MCF 10A (cell line): ENCODE measurements at regions not wholly inside any gene's neighbourhood (a gene's known extent, or its start where the extent isn't known, plus 50 kb on each side); places are given as distances from the start of the nearest gene placed in this dataset.

Experiments
- BruUV-seq: library from RNA; stranded (reverse); fragments of 400-500 nt; replicated peaks from 2 replicates; lab custom pipeline; 2021; lab: Mats Ljungman, UMichigan
- CTCF ChIA-PET: fragments of 300-600 bp; sonication (Branson Sonifier 250); formaldehyde crosslinking; extraction: SDS; loops from one replicate; lab custom pipeline; 2021; ENCODE audit warnings: antibody characterized with exemption, inconsistent platforms; lab: Yijun Ruan, JAX
- POLR2A ChIA-PET: fragments of 300-600, 350-650 bp; sonication (Branson Sonifier 250); formaldehyde crosslinking; extraction: SDS; loops from one replicate; lab custom pipeline; 2020; ENCODE audit warnings: antibody characterized with exemption, inconsistent platforms; lab: Yijun Ruan, JAX
- DNase-seq: peaks from one replicate; pipeline ENCODE4 v3.0.0-alpha.2; 2018; ENCODE audit not compliant: unreplicated experiment
- H3K27ac Mint-ChIP-seq: one replicate; pipeline ENCODE4 v1.8.0; 2022; ENCODE audit warnings: mild to moderate bottlenecking, low read depth, mixed read lengths; ENCODE audit not compliant: unreplicated experiment
- H3K27me3 Mint-ChIP-seq: one replicate; pipeline ENCODE4 v1.8.0; 2022; ENCODE audit warnings: mixed read lengths; ENCODE audit not compliant: insufficient read depth, unreplicated experiment
- H3K36me3 Mint-ChIP-seq: one replicate; pipeline ENCODE4 v1.8.0; 2022; ENCODE audit warnings: mild to moderate bottlenecking, moderate library complexity, mixed read lengths; ENCODE audit not compliant: insufficient read depth, unreplicated experiment
- H3K4me1 Mint-ChIP-seq: one replicate; pipeline ENCODE4 v1.8.0; 2022; ENCODE audit warnings: mixed read lengths; ENCODE audit not compliant: insufficient read depth, unreplicated experiment
- H3K4me3 Mint-ChIP-seq: one replicate; pipeline ENCODE4 v1.8.0; 2022; ENCODE audit warnings: mild to moderate bottlenecking, moderate library complexity, mixed read lengths; ENCODE audit not compliant: unreplicated experiment
- H3K9me3 Mint-ChIP-seq: one replicate; pipeline ENCODE4 v1.8.0; 2022; ENCODE audit warnings: mixed read lengths; ENCODE audit not compliant: unreplicated experiment
- CTCF ChIP-seq: fragments of 200-600 bp; IDR thresholded peaks from one replicate; pipeline ENCODE4 v1.8.0; 2022; ENCODE audit warnings: antibody characterized with exemption, mild to moderate bottlenecking; ENCODE audit not compliant: unreplicated experiment
- intact Hi-C: fragments of 100-400 bp; cut with micrococcal nuclease; formaldehyde crosslinking; loops from 2 replicates; pipeline ENCODE4 v1.14.1; 2022

GRCh38 chr15:53847745-53848144 is 88.3 kb upstream of the WDR72 start:
- Mint-ChIP-seq H3K9me3 (no peaks in the 10 kb centered on the region), H3K27me3 (peaks cover 67% of the 10 kb centered on the region), H3K27ac (no peak overlapping the region), H3K4me3 (no peak overlapping the region), H3K36me3 (no peaks in the 10 kb centered on the region), H3K4me1 (no peaks in the 10 kb centered on the region)
- no peak for DNase-seq
- no TSS peak for BruUV-seq
- intact Hi-C loops: no loop called here
- POLR2A ChIA-PET: no interaction called here
- no peak for TF ChIP-seq CTCF
- CTCF ChIA-PET: no interaction called here

- H3K27ac Mint-ChIP-seq: no peak overlapping the region
- intact Hi-C loops: no loop called here
- no peak for DNase-seq
- POLR2A ChIA-PET: interaction anchor here (0.7 kb wide), 1 partner anchor 1320 kb away, joined by 3 read pairs; no protein-coding TSS in a partner anchor
- CTCF ChIA-PET: interaction anchor here (0.8 kb wide), 2 partner anchors 9 to 169 kb away, joined by 3 to 4 read pairs; no protein-coding TSS in a partner anchor
- peaks cover 69% of the 10 kb centered on the region for H3K27me3 Mint-ChIP-seq
- BruUV-seq: no TSS peak
- no peak overlapping the region for H3K4me3 Mint-ChIP-seq
- H3K4me1 Mint-ChIP-seq: no peaks in the 10 kb centered on the region
- H3K9me3 Mint-ChIP-seq: no peaks in the 10 kb centered on the region
- no peaks in the 10 kb centered on the region for H3K36me3 Mint-ChIP-seq
- no peak for TF ChIP-seq CTCF
These were observed 85.2 kb upstream of the WDR72 start for GRCh38 chr15:53844634-53845033.

DNA sequence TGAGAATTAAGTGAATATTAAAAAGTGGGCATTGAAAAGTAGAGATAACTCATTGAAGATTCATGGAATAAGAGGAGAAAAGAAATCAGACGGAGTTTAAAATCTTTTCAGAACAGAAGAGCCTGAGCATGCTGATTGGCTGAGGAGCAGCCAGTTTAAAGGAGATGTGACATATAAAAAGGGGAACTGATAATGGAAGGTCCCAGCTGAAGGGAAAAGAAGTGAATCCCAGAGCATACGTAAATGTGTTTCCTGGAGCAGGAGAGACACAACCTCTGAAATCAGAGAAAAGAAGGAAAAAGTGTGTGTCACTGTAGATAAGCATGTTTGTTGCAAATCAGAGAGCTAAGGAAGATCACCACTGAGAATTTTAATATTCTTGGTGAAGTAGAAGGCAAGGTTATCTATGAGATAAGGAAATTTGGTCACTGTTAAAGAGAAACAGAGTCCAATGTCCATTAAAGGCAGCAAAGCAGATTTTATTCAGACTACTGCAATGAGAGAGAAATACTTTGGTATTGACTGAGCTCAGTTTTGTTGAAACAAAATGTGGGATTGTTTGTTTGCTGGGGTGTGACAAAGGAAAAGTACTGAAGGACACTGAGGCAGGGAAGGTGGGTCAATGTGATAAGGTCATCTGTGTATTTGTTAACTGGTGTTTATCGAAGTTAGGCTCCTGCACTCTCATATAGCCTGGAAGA is 84.6 kb upstream of the WDR72 start:
- H3K27ac Mint-ChIP-seq: no peak overlapping the region
- H3K9me3 Mint-ChIP-seq: no peaks in the 10 kb centered on the region
- ChIA-PET POLR2A (interaction anchor here (0.7 kb wide), 1 partner anchor 1320 kb away, joined by 3 read pairs; no protein-coding TSS in a partner anchor), CTCF (interaction anchor here (0.8 kb wide), 1 partner anchor 169 kb away, joined by 4 read pairs; no protein-coding TSS in a partner anchor)
- peaks cover 75% of the 10 kb centered on the region for H3K27me3 Mint-ChIP-seq
- H3K36me3 Mint-ChIP-seq: no peaks in the 10 kb centered on the region
- DNase-seq: no peak
- no peaks in the 10 kb centered on the region for H3K4me1 Mint-ChIP-seq
- intact Hi-C loops: no loop called here
- TF ChIP-seq CTCF: no peak
- BruUV-seq: no TSS peak
- no peak overlapping the region for H3K4me3 Mint-ChIP-seq

DNA sequence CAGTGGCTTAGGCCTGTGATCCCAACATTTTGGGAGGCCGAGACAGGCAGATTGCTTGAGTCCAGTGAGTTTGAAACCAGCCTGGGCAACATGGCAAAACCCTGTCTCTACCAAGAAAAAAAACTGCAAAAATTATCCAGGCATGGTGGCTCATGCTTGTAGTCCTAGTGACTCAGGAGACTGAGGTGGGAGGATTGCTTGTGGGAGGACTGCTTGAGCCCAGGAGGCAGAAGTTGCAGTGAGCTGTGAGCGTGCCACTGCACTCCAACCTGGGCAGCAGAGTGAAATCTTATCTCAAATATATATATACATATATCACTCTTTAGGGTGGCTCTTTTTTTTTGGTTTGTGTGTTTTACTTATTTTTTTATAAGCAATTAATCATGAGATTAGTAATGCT is 83.7 kb upstream of the WDR72 start:
- Mint-ChIP-seq H3K36me3 (no peaks in the 10 kb centered on the region), H3K4me1 (no peaks in the 10 kb centered on the region), H3K27me3 (peaks cover 81% of the 10 kb centered on the region), H3K27ac (no peak overlapping the region), H3K9me3 (no peaks in the 10 kb centered on the region), H3K4me3 (no peak overlapping the region)
- BruUV-seq: no TSS peak
- ChIA-PET POLR2A (no interaction called here), CTCF (no interaction called here)
- intact Hi-C loops: no loop called here
- DNase-seq: no peak
- TF ChIP-seq CTCF: no peak
